SU-DHL-6 (cell line): ENCODE measurements at regions not wholly inside any gene's neighbourhood (a gene's known extent, or its start where the extent isn't known, plus 50 kb on each side); places are given as distances from the start of the nearest gene placed in this dataset.
"Not testable (repeated sequence)": the region's sequence is repeated elsewhere in the genome, so short reads cannot be mapped to it uniquely, and the experiment has no call there.

Source experiments
- H2AFZ ChIP-seq: fragments of 200-600 bp; sonication (generic); 2 replicates; pipeline ENCODE4 v1.6.1; 2014; ENCODE audit warnings: low read depth, mild to moderate bottlenecking, moderate library complexity, mixed read lengths, antibody characterized with exemption, low read length; ENCODE audit not compliant: severe bottlenecking
- H3F3A ChIP-seq: fragments of 200-600 bp; shearing (Covaris generic); 2 replicates; pipeline ENCODE4 v1.6.0; 2016; ENCODE audit warnings: antibody characterized with exemption, mild to moderate bottlenecking; ENCODE audit not compliant: insufficient read depth
- H3K27ac ChIP-seq: fragments of 200-600 bp; sonication (generic); 2 replicates; pipeline ENCODE4 v1.5.1; 2016; ENCODE audit warnings: low read depth, mild to moderate bottlenecking, low read length, moderate library complexity, mixed read lengths
- H3K27me3 ChIP-seq: fragments of 200-600 bp; sonication (generic), shearing (Covaris generic); 2 replicates; pipeline ENCODE4 v1.6.0; 2014; ENCODE audit warnings: mild to moderate bottlenecking, low read length
- H3K36me3 ChIP-seq: fragments of 200-600 bp; sonication (generic); 2 replicates; pipeline ENCODE4 v1.6.1; 2014; ENCODE audit warnings: mild to moderate bottlenecking, low read length, mixed read lengths
- H3K4me2 ChIP-seq: fragments of 300-600, 200-600 bp; shearing (Covaris generic), sonication (generic); 2 replicates; pipeline ENCODE4 v1.6.0; 2014; ENCODE audit warnings: low read length, low read depth, mild to moderate bottlenecking; ENCODE audit not compliant: poor library complexity, severe bottlenecking
- H3K4me3 ChIP-seq: fragments of 200-600 bp; sonication (generic); 2 replicates; pipeline ENCODE4 v1.5.1; 2014; ENCODE audit warnings: antibody characterized with exemption, low read length, mild to moderate bottlenecking, mixed read lengths; ENCODE audit not compliant: insufficient read depth, poor library complexity, severe bottlenecking
- H3K79me2 ChIP-seq: fragments of 200-600 bp; sonication (generic); 2 replicates; pipeline ENCODE4 v1.6.1; 2014; ENCODE audit warnings: mild to moderate bottlenecking, low read length, moderate library complexity; ENCODE audit not compliant: insufficient read depth
- H3K9ac ChIP-seq: fragments of 200-600 bp; sonication (generic); 2 replicates; pipeline ENCODE4 v1.7.0; 2014; ENCODE audit warnings: mild to moderate bottlenecking, low read length
- H3K9me2 ChIP-seq: fragments of 200-600 bp; sonication (generic); replicated peaks from 2 replicates; pipeline ENCODE4 v1.6.1; 2014; ENCODE audit warnings: low read length; ENCODE audit not compliant: insufficient read depth
- H3K9me3 ChIP-seq: fragments of 200-600 bp; sonication (generic); 2 replicates; pipeline ENCODE4 v1.6.1; 2014; ENCODE audit warnings: low read length, mixed read lengths; ENCODE audit not compliant: insufficient read depth
- H4K20me1 ChIP-seq: fragments of 200-600 bp; sonication (generic); 2 replicates; pipeline ENCODE4 v1.6.1; 2014; ENCODE audit warnings: low read depth, mild to moderate bottlenecking, antibody characterized with exemption, low read length, moderate library complexity, mixed read lengths

- H3K79me2 ChIP-seq, H3K4me3 ChIP-seq, H3K9me2 ChIP-seq, H2AFZ ChIP-seq, H4K20me1 ChIP-seq, H3K27ac ChIP-seq, H3K9ac ChIP-seq, H3K4me2 ChIP-seq, H3K27me3 ChIP-seq, H3F3A ChIP-seq, H3K36me3 ChIP-seq, H3K9me3 ChIP-seq: not testable (repeated sequence)
These were observed 159.0 kb upstream of the ROPN1B start for GRCh38 chr3:125810010-125810409.

GRCh38 chr3:125822175-125822574 lies 146.8 kb upstream of the ROPN1B start:
- H3F3A ChIP-seq, H3K9me2 ChIP-seq, H3K9me3 ChIP-seq, H3K9ac ChIP-seq, H4K20me1 ChIP-seq, H3K36me3 ChIP-seq, H3K27me3 ChIP-seq, H2AFZ ChIP-seq, H3K79me2 ChIP-seq, H3K4me2 ChIP-seq, H3K4me3 ChIP-seq, H3K27ac ChIP-seq: not testable (repeated sequence)

GRCh38 chr3:125831005-125831750 lies 137.8 kb upstream of the ROPN1B start:
- not testable (repeated sequence) for H3K4me2 ChIP-seq, H3F3A ChIP-seq

GRCh38 chr3:125835562-125835961 lies 133.4 kb upstream of the ROPN1B start:
- not testable (repeated sequence) for H3F3A ChIP-seq, H3K9me2 ChIP-seq, H3K27ac ChIP-seq

More at GRCh38 chr3:125831005-125831750, 137.8 kb upstream of the ROPN1B start:
- H2AFZ ChIP-seq, H3K27ac ChIP-seq, H3K79me2 ChIP-seq, H3K36me3 ChIP-seq, H3K9me3 ChIP-seq, H3K4me3 ChIP-seq, H4K20me1 ChIP-seq, H3K27me3 ChIP-seq, H3K9me2 ChIP-seq, H3K9ac ChIP-seq: not testable (repeated sequence)

GRCh38 chr3:125836011-125836551 lies 132.9 kb upstream of the ROPN1B start:
- not testable (repeated sequence) for H3K4me3 ChIP-seq, H4K20me1 ChIP-seq, H3K9me2 ChIP-seq, H3K79me2 ChIP-seq, H2AFZ ChIP-seq, H3F3A ChIP-seq, H3K9me3 ChIP-seq, H3K27ac ChIP-seq, H3K4me2 ChIP-seq, H3K36me3 ChIP-seq, H3K27me3 ChIP-seq, H3K9ac ChIP-seq

More at GRCh38 chr3:125835562-125835961, 133.4 kb upstream of the ROPN1B start:
- not testable (repeated sequence) for H3K27me3 ChIP-seq, H2AFZ ChIP-seq, H3K9me3 ChIP-seq, H3K4me2 ChIP-seq, H4K20me1 ChIP-seq, H3K4me3 ChIP-seq, H3K79me2 ChIP-seq, H3K36me3 ChIP-seq, H3K9ac ChIP-seq

- H3K36me3 ChIP-seq, H3K9ac ChIP-seq, H3K79me2 ChIP-seq, H3K4me2 ChIP-seq, H3K9me2 ChIP-seq, H3K4me3 ChIP-seq, H3K27me3 ChIP-seq, H3K9me3 ChIP-seq, H2AFZ ChIP-seq, H4K20me1 ChIP-seq, H3K27ac ChIP-seq, H3F3A ChIP-seq: not testable (repeated sequence)
These were observed 132.2 kb upstream of the ROPN1B start for GRCh38 chr3:125836786-125837185.

GRCh38 chr3:125838857-125839256 lies 130.1 kb upstream of the ROPN1B start:
- H3K36me3 ChIP-seq, H3F3A ChIP-seq, H3K9me2 ChIP-seq, H3K79me2 ChIP-seq, H3K4me2 ChIP-seq, H3K27ac ChIP-seq, H4K20me1 ChIP-seq, H3K27me3 ChIP-seq, H2AFZ ChIP-seq, H3K9me3 ChIP-seq, H3K9ac ChIP-seq, H3K4me3 ChIP-seq: not testable (repeated sequence)

- H4K20me1 ChIP-seq, H3K27ac ChIP-seq, H3K79me2 ChIP-seq, H3K9me3 ChIP-seq, H3K36me3 ChIP-seq, H3K9ac ChIP-seq, H3K4me3 ChIP-seq, H3K4me2 ChIP-seq, H3F3A ChIP-seq, H2AFZ ChIP-seq, H3K9me2 ChIP-seq, H3K27me3 ChIP-seq: not testable (repeated sequence)
These were observed 128.5 kb upstream of the ROPN1B start for GRCh38 chr3:125840465-125840864.
